ENCODE measurements at regions not wholly inside any gene's neighbourhood (a gene's known extent, or its start where the extent isn't known, plus 50 kb on each side); places are given as distances from the start of the nearest gene placed in this dataset.

GRCh38 chr10:130848855-130849254 is 462.7 kb downstream of the TCERG1L start:
- no peak for DNase-seq

- no peak for DNase-seq
Observed at GRCh38 chr10:130854151-130854550, 457.4 kb downstream of the TCERG1L start.

DNA sequence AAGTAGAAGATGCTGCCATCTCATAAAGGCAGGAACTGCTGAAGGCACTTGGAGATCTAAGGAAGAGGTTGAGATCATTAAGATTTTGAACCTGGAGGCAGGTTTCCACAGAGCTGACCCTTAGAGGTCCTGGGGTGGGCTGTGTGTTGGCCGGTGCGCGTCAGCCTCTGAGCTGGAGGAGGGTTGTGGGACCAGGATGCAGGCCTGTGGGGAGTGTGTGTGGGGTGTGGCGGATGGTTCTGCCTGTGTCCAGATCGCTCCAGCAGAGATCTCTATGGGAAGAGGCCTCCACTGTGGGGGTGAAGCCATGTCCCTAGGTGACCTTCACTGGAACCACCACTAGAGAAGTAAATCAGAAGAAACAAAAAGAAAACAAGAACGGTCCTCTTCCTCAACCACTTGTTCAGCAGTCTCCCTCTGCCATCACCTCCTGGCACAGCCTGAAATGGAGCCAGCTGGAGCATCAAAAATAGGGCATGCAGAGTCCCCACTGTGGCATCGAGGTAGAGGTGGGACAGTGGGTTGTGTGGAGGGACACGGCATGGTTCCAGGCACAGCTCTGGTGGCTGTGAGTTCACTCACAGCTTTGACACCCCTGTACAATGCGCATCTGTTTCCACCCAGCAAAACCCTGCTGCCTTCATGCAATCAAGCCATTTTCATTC is 453.8 kb downstream of the TCERG1L start:
- no peak for DNase-seq

DNA sequence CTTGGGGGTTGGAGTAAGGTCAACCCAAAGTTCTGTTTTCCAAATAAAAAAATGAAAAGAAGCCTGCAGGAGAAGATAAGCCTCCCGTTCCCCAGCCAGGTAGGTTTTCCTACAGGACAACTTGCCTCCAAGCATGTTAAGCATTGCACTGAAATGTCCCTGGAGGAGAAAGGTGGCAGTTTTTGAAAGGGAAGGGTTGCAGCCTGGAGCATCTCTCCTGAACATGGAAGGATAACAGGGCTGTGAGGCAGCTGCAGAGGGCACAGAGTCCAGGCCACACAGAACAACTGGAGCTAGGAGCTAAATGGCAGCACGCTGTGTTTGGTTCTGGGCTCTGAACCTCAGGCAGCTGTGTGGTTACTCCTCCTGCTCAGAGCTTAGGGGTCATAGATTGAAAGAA is 452.9 kb downstream of the TCERG1L start:
- DNase-seq: no peak

GRCh38 chr10:130859427-130859826 is 452.1 kb downstream of the TCERG1L start:
- no peak for DNase-seq

- no peak for DNase-seq
Observed at GRCh38 chr10:130862122-130862521, 449.4 kb downstream of the TCERG1L start.

DNA sequence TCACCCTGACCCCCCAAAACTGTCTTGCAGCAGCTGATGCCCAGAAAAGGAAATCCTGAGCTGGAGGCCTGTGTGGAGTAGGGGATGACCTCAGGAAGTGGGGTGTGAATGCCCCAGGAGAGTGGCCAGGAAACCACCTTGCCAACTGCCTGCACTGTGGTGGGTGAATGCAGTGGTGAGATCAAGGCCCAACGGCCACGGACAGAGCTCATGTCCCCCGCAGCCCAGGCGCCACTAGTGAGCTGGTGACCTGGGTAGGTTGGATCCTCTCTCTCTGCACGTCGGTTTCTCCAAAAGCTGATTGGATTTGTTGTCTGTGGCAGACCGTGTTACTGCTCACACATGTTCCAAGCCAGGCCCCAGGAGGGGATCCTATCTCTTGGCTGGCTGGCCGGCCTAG is 448.9 kb downstream of the TCERG1L start:
- no peak for DNase-seq

DNA sequence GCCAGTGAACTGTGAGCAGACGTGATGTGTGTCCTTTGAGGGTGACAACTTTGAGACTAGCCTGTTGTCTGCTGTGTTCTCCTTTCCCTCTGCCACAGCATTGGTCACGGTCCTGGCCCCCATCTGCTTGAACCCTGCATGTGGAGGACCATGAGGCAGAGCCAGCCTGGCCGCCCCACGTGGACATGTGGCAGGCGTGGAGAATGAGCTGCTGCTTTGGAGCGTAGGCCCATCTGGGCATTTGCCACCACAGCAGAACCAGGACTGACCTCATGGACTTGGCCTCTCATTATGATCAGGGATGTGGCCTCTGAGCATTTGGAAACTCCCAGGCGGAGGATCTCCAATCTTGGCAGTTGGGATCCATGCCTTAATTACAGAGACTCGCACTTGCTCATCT is 448.5 kb downstream of the TCERG1L start:
- DNase-seq: no peak

DNA sequence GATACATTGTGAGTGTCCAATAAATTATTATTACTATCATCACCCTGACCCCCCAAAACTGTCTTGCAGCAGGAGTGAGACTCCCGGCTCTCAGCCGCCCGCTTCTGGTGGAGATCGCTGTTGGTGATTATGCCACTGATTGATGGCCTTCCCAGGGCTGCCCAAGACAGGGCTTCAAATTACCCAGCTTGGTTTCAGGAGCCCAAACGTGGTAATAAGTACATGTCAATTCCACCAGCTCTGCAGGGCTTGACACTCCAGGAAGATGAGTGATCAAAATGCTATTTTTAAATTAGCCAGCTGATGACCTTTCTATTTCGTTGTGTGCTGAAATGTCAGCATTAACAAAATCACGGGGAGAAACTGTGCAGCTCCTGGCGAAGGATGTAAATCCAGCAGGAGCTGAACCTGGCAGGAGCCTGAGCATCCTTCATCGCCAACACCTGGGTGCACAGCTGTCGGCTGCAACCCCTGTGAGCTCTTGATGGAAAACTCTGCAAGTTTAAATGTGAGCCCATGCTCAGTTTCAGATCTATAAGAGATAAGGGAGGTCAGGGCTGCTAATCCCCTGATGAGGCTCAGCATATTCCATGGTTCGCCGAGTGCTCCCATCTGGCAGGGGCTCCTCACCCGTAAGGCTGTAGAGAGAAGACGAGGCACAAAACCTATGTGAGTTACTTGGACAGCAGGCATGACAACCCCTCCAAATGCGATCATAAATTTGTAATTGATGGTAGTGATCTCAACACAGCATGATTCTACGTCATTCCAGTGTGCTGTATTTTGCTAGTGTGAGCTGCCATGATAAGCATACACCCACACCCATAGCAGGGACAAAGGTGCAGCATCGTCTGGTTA is 446.3 kb downstream of the TCERG1L start:
- DNase-seq: no peak

DNA sequence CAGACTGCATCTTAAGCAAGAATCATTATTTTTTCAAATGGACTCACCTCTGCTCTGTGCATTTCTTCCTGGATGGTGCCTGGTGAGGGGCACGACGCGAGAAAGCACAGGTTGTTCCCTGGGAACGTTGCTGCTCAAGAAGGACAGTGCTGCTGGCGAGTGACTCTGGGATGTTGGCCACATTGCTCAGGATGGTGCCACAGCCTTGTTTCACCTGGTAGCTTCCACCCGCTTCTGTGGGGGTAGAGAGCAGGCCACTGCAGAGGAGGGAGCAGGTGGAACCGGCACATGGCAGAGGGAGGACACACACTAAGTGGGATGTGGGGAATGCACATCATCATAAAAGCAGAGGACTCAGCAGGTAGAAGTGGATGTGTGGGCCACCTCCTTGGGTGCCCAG is 444.7 kb downstream of the TCERG1L start:
- DNase-seq: no peak

- DNase-seq: no peak
Observed at GRCh38 chr10:130867446-130868194, 443.9 kb downstream of the TCERG1L start.

- no peak for DNase-seq
Observed at GRCh38 chr10:130869179-130869841, 442.2 kb downstream of the TCERG1L start.

DNA sequence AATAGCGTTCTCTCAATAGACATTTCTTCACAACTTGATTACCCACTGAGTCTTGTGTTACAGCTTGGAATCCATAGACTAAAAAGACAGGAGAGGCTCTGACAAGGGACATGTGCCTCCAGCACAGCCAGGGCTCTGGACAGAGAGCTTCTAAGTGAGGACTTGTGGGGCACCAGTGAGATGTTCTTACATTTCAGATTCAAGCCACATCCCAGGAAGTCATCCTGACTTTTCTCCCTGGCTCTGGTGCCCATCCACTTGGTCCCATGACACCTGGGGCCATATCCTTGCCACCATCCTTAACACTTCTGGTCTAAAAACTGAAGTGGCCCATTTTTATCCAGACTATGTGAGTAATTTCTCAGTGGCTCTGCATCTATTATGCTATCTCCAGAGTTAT is 440.1 kb downstream of the TCERG1L start:
- no peak for DNase-seq

DNA sequence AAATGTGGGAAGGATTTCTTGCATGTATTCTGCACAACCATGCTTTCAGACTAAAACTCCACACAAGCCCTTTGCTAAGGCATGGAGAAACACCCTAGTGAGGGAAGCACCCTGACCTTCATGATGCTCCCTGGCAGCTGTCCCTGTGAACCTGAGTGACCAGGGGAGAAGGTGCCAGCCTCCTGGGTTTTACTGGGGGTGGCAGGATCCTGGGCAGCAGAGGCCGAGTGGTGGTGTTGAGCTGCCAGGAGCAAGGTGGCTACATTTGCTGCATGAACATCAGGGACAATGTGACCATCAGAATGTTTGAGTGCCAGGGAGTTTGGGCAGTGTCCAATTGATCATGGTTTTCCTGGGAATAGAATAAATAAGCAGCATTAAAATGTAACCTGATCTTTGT is 437.9 kb downstream of the TCERG1L start:
- DNase-seq: no peak

- DNase-seq: no peak
Observed at GRCh38 chr10:130875116-130875515, 436.4 kb downstream of the TCERG1L start.

DNA sequence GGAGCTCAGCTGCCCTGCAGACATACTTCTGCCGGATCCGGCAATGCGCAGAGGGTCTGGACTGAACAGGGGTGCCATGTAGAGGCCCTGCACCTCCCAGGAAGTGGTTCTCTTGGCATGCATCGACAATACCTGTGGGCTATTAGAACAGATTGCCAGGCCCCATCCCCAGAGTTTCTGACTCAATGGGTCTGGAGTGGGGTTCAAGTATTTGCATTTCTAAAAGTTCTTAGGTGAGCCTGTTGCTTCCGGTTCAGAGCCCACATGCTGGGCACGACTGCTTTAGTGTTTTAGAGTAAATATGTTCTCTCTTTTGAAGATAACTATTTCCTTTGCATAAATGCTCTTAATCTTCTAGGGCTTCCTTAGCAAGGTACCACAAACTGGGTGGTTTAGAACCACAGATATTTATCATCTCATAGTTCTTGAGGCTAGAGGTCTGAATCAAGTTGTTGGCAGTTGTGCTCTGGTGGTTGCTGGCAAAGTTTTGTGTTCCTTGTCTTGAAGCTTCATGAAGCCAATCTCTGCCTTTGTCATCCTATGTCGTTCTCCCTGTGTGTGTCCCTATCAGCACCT is 435.5 kb downstream of the TCERG1L start:
- no peak for DNase-seq

- DNase-seq: no peak
Observed at GRCh38 chr10:130877126-130877525, 434.4 kb downstream of the TCERG1L start.

- DNase-seq: no peak
Observed at GRCh38 chr10:130878131-130878530, 433.4 kb downstream of the TCERG1L start.

DNA sequence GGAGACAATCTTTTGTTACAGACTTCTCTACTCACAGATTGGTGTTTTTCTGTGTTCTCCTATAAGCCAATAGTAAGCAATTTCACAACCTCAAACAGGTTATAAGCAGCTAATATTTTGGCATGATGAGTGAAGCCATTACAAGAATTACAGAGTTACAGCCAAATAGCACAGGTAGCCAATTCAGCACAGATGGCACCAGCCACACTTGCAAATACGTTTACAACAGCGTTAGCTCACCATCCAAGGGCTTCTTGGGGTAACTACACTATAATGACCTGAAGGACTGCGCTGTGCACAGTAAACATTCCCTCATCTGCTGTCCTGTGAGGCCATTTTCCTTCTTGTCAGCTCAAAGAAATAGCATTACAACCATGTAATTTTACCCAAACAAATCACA is 428.6 kb downstream of the TCERG1L start:
- DNase-seq: no peak

GRCh38 chr10:130884456-130884855 is 427.1 kb downstream of the TCERG1L start:
- DNase-seq: no peak

- no peak for DNase-seq
Observed at GRCh38 chr10:130885021-130885655, 426.4 kb downstream of the TCERG1L start.

DNA sequence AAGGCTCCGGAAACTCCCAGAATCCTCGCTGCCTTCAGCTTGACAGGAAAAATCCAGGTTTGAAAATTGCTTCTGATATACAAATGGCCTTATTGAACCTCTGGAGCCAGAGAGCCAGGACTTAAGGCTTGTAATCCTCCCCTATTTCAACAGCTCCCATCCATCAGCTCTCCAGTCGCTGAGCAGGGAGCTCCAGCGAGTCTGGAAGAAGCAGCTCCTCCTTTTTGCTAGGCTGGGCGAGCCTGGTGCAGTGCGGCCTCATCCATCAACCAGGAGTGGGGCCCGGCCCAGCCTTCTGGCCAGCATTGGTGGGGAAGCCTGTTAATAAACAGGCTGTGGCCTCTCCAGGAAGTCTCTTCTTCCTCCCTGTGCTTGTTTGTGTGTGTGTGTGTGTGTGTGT is 424.4 kb downstream of the TCERG1L start:
- DNase-seq: no peak

Measured in retina (tissue), 1 donor.